ENCODE measurements at regions not wholly inside any gene's neighbourhood (a gene's known extent, or its start where the extent isn't known, plus 50 kb on each side); places are given as distances from the start of the nearest gene placed in this dataset.

DNA sequence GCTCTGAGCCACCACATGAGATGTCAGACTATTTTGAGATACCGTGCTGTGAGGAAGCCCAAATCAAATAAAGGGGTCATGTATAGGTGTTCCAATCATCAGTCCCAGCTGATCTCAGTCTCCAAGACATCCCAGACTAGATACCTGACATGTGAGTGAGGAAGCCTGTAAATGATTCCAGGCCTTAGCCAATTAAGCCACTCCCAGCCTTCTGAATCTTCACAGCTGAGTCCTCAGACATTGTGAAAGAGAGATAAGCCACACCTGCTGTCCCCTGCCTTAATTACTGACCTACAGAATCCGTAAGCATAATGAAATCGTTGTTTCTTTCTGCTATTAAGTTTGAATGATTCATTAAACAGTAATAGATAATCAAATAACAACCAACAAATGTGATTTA lies 671.4 kb downstream of the ZNF674 start:
- Histone ChIP-seq H3K27me3 (ENCODE audit: control insufficient read depth, insufficient read depth, low read length) (peaks cover 12% of the 10 kb centered on the region), H2BK20ac (ENCODE audit: low read depth, low read length) (no peak overlapping the region), H4K91ac (ENCODE audit: insufficient read depth, low read depth, low read length) (no peak overlapping the region), H3K79me1 (ENCODE audit: low read depth in 1 of 2, low read length in 2 of 2) (no peaks in the 10 kb centered on the region), H2AK9ac (replicated peaks; ENCODE audit: low read depth, low read length, poor library complexity) (no peak overlapping the region), H2AK5ac (ENCODE audit: low read depth, low read length) (no peak overlapping the region), H3K18ac (ENCODE audit: low read depth, low read length) (no peak overlapping the region), H3K4me1 (ENCODE audit: control insufficient read depth, insufficient read depth, low read length) (no peaks in the 10 kb centered on the region), H3K9ac (ENCODE audit: low read depth, low read length) (no peak overlapping the region), H3K56ac (ENCODE audit: extremely low read depth, insufficient read depth, low read length) (no peak overlapping the region), H3K4me2 (ENCODE audit: low read depth, low read length) (no peak overlapping the region), H2BK5ac (ENCODE audit: low read depth, low read length, poor library complexity, severe bottlenecking) (no peak overlapping the region), H4K20me1 (ENCODE audit: insufficient read depth, low read length) (no peaks in the 10 kb centered on the region), H2BK120ac (ENCODE audit: low read depth, low read length) (no peak overlapping the region), H2BK15ac (ENCODE audit: low read depth, low read length) (no peak overlapping the region), H4K8ac (ENCODE audit: low read depth in 2 of 2, low read length in 2 of 2) (no peak overlapping the region), H3K9me1 (ENCODE audit: insufficient read depth, low read length) (no peaks in the 10 kb centered on the region), H3K4ac (ENCODE audit: low read depth, low read length) (no peak overlapping the region), H3K23ac (ENCODE audit: low read depth, low read length) (no peak overlapping the region), H3K36me3 (ENCODE audit: control insufficient read depth, insufficient read depth, low read length) (no peaks in the 10 kb centered on the region), H3K27ac (ENCODE audit: insufficient read depth, low read length) (no peak overlapping the region), H3K9me3 (ENCODE audit: control insufficient read depth, insufficient read depth, low read length) (no peaks in the 10 kb centered on the region), H3K14ac (replicated peaks; ENCODE audit: low read depth, low read length) (no peak overlapping the region), H2AFZ (replicated peaks; ENCODE audit: low read length, poor library complexity) (no peak overlapping the region), H3K4me3 (ENCODE audit: insufficient read depth, low read depth, low read length) (no peak overlapping the region), H4K5ac (ENCODE audit: low read depth, low read length) (no peak overlapping the region)
- TF ChIP-seq, protein P1, sequence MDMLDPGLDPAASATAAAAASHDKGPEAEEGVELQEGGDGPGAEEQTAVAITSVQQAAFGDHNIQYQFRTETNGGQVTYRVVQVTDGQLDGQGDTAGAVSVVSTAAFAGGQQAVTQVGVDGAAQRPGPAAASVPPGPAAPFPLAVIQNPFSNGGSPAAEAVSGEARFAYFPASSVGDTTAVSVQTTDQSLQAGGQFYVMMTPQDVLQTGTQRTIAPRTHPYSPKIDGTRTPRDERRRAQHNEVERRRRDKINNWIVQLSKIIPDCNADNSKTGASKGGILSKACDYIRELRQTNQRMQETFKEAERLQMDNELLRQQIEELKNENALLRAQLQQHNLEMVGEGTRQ (IDR thresholded peaks at IDR 0.05; ENCODE audit: low read depth, low read length): no peak
- no peak for TF ChIP-seq BHLHE40 (IDR thresholded peaks at IDR 0.05; ENCODE audit: low read depth, low read length)
- no peak for TF ChIP-seq MAZ (IDR thresholded peaks at IDR 0.05; ENCODE audit: borderline replicate concordance, low read depth, low read length)
- no peak for TF ChIP-seq RFX5 (IDR thresholded peaks at IDR 0.05; ENCODE audit: low read depth, low read length)
- no peak for TF ChIP-seq FOS (IDR thresholded peaks at IDR 0.05; ENCODE audit: low read depth, low read length)
- no peak for TF ChIP-seq NFE2L2 (IDR thresholded peaks at IDR 0.05; ENCODE audit: low read depth, low read length)
- no peak for TF ChIP-seq MAFK (IDR thresholded peaks at IDR 0.05; ENCODE audit: low read depth, low read length)
- TF ChIP-seq RAD21 (IDR thresholded peaks at IDR 0.05; ENCODE audit: low read length): no peak
- TF ChIP-seq CEBPB (IDR thresholded peaks at IDR 0.05; ENCODE audit: low read depth, low read length): no peak
- no peak for TF ChIP-seq SMC3 (IDR thresholded peaks at IDR 0.05; ENCODE audit: low read depth, low read length)
- TF ChIP-seq CHD1 (IDR thresholded peaks at IDR 0.05; ENCODE audit: low read depth, low read length): no peak
- no peak for TF ChIP-seq POLR2A (IDR thresholded peaks at IDR 0.05; ENCODE audit: low read depth, low read length)
- no peak for ATAC-seq (ENCODE audit: low read depth)
- intact Hi-C loops (cut with micrococcal nuclease) (no loop called here), in situ Hi-C loops (cut with MboI; ENCODE audit: low sequenced_read_pairs) (no loop called here), dilution Hi-C loops (cut with HindIII; ENCODE audit: low sequenced_read_pairs, unreplicated experiment) (no loop called here)
- ChIA-PET CTCF (no interaction called here), POLR2A (ENCODE audit: unreplicated experiment) (no interaction called here)
- no CpG with 5 or more reads among the region's 3 CpGs for WGBS, 2 experiments (ENCODE audit: extremely low coverage in 2 of 2, insufficient read length in 1 of 2)
- BruUV-seq (replicated peaks): no TSS peak
- no peak for DNase-seq

Measured in IMR-90 (cell line).